Esophagus muscularis mucosa (tissue), 3 donors: ENCODE measurements at regions not wholly inside any gene's neighbourhood (a gene's known extent, or its start where the extent isn't known, plus 50 kb on each side); places are given as distances from the start of the nearest gene placed in this dataset.

Experiments
- CTCF ChIP-seq, 3 experiments: fragments of 200-600 bp in 2 of 3; fragments of 450-650 bp in 1 of 3; sonication (generic) in 2 of 3; IDR thresholded peaks; one replicate each; pipeline ENCODE4 v1.5.1; 2017 to 2019; ENCODE audit warnings: antibody characterized with exemption in 3 of 3, mild to moderate bottlenecking in 2 of 3, moderate library complexity in 1 of 3
- POLR2A ChIP-seq: fragments of 450-650 bp; IDR thresholded peaks from one replicate; pipeline ENCODE4 v1.6.1; 2017; ENCODE audit warnings: antibody characterized with exemption, moderate library complexity, mild to moderate bottlenecking, low read depth

DNA sequence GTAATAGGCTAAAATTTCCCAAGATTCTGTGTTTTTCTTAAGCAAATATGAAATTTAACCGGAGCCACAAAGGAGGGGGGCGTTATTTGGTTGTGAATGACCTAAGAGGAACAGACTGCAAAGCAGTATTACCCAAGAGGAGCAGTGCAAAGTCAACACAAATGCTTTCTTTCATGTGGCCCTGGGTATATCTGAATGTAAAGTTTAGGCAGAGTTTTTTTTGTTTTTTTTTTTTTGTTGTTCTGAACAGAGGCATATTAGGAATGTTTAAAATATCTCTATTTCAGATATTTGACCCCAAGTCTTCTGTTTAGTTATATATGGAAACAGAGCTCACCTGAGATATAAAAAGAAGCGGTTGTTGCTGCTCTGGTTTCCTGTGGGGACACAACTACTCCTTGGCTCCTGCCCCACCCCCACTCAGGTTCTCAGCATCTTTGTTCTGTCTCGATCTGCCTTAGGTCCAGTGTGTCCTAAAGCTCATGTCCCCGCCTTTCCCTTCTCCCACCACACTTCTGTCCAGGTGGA, 220.7 kb downstream of the RFC3 start:
- TF ChIP-seq POLR2A (no peak), CTCF (IDR thresholded peaks at IDR 0.05) (no peak)
